Activated T-cell treated with anti-CD3 and anti-CD28 coated beads, Interleukin-2, amount 50 U/mL, for 72 hours (primary cell): ENCODE measurements at regions not wholly inside any gene's neighbourhood (a gene's known extent, or its start where the extent isn't known, plus 50 kb on each side); places are given as distances from the start of the nearest gene placed in this dataset.

Experiments
- ATAC-seq, 2 donors: fragments of 150-1000 bp; cut with Tn5 transposase; replicated peaks in 1 of 2; 2 replicates each; pipeline ENCODE4 v1.10.0; 2021; ENCODE audit warnings: moderate library complexity in 2 of 2, mild to moderate bottlenecking in 1 of 2
- DNase-seq, 2 donors: peaks; one replicate each; pipeline ENCODE4 v3.0.0; 2021 to 2022; ENCODE audit warnings: mixed read lengths in 1 of 2
- H3K27ac Mint-ChIP-seq: one replicate; pipeline ENCODE4 v1.8.0; 2022; ENCODE audit warnings: mild to moderate bottlenecking, moderate library complexity, mixed read lengths
- H3K27me3 Mint-ChIP-seq: one replicate; pipeline ENCODE4 v1.8.0; 2022; ENCODE audit warnings: low read depth, mixed read lengths
- H3K36me3 Mint-ChIP-seq, 2 donors: one replicate each; pipeline ENCODE4 v1.8.0; 2022; ENCODE audit warnings: mixed read lengths in 2 of 2, mild to moderate bottlenecking in 1 of 2; ENCODE audit not compliant: insufficient read depth in 2 of 2
- H3K4me1 Mint-ChIP-seq: one replicate; pipeline ENCODE4 v1.8.0; 2022; ENCODE audit warnings: low read depth, mixed read lengths
- H3K4me3 Mint-ChIP-seq, 2 donors: one replicate each; pipeline ENCODE4 v1.8.0; 2022; ENCODE audit warnings: mild to moderate bottlenecking in 2 of 2, mixed read lengths in 2 of 2, moderate library complexity in 2 of 2
- H3K9me3 Mint-ChIP-seq, 2 donors: one replicate each; pipeline ENCODE4 v1.8.0; 2022; ENCODE audit warnings: mixed read lengths in 2 of 2

GRCh38 chr2:184004289-184004947 is 593.9 kb upstream of the ZNF804A start:
- H3K36me3 Mint-ChIP-seq, result no peaks in the 10 kb centered on the region
- no peak overlapping the region for H3K4me3 Mint-ChIP-seq
- no peaks in the 10 kb centered on the region for H3K27me3 Mint-ChIP-seq
- no peak for ATAC-seq
- H3K27ac Mint-ChIP-seq, result no peak overlapping the region
- no peak for DNase-seq
- no peaks in the 10 kb centered on the region for H3K4me1 Mint-ChIP-seq
- peaks cover 2 to 3% of the 10 kb centered on the region in 2 donors for H3K9me3 Mint-ChIP-seq

GRCh38 chr2:184004948-184005672 is 593.2 kb upstream of the ZNF804A start:
- no peak for ATAC-seq
- H3K36me3 Mint-ChIP-seq, result no peaks in the 10 kb centered on the region
- H3K4me1 Mint-ChIP-seq, result no peaks in the 10 kb centered on the region
- no peak overlapping the region for H3K4me3 Mint-ChIP-seq
- H3K27ac Mint-ChIP-seq, result no peak overlapping the region
- peaks cover 2 to 3% of the 10 kb centered on the region in 2 donors for H3K9me3 Mint-ChIP-seq
- H3K27me3 Mint-ChIP-seq, result no peaks in the 10 kb centered on the region
- DNase-seq, result no peak

GRCh38 chr2:184006998-184007397 is 591.3 kb upstream of the ZNF804A start:
- DNase-seq, result no peak
- no peak for ATAC-seq
- peaks cover 0 to 4% of the 10 kb centered on the region in 2 donors for H3K9me3 Mint-ChIP-seq
- no peak overlapping the region for H3K4me3 Mint-ChIP-seq
- no peaks in the 10 kb centered on the region for H3K36me3 Mint-ChIP-seq
- no peaks in the 10 kb centered on the region for H3K4me1 Mint-ChIP-seq
- H3K27me3 Mint-ChIP-seq, result no peaks in the 10 kb centered on the region
- H3K27ac Mint-ChIP-seq, result no peak overlapping the region

- no peak for DNase-seq
- Mint-ChIP-seq H3K9me3 (peaks cover 5 to 7% of the 10 kb centered on the region in 2 donors), H3K4me1 (no peaks in the 10 kb centered on the region), H3K27ac (no peak overlapping the region), H3K27me3 (no peaks in the 10 kb centered on the region), H3K4me3 (no peak overlapping the region), H3K36me3 (peaks cover 0 to 2% of the 10 kb centered on the region in 2 donors)
- no peak for ATAC-seq
Measured at GRCh38 chr2:184026961-184027360, 571.4 kb upstream of the ZNF804A start.

- Mint-ChIP-seq H3K36me3 (no peaks in the 10 kb centered on the region), H3K9me3 (peaks cover 0 to 1% of the 10 kb centered on the region in 2 donors), H3K4me1 (no peaks in the 10 kb centered on the region), H3K27ac (no peak overlapping the region), H3K27me3 (no peaks in the 10 kb centered on the region), H3K4me3 (no peak overlapping the region)
- ATAC-seq (no peak), DNase-seq (no peak)
Measured at GRCh38 chr2:184030245-184030644, 568.1 kb upstream of the ZNF804A start.

- H3K4me3 Mint-ChIP-seq, result no peak overlapping the region
- no peaks in the 10 kb centered on the region for H3K27me3 Mint-ChIP-seq
- no peaks in the 10 kb centered on the region for H3K4me1 Mint-ChIP-seq
- H3K27ac Mint-ChIP-seq, result no peak overlapping the region
- ATAC-seq, result no peak
- peaks cover 0 to 3% of the 10 kb centered on the region in 2 donors for H3K9me3 Mint-ChIP-seq
- no peaks in the 10 kb centered on the region for H3K36me3 Mint-ChIP-seq
- no peak for DNase-seq
Measured at GRCh38 chr2:184030989-184031388, 567.3 kb upstream of the ZNF804A start.

- no peak overlapping the region for H3K4me3 Mint-ChIP-seq
- no peaks in the 10 kb centered on the region for H3K4me1 Mint-ChIP-seq
Measured at GRCh38 chr2:184031402-184032147, 566.8 kb upstream of the ZNF804A start.

GRCh38 chr2:184032983-184033382 is 565.3 kb upstream of the ZNF804A start:
- H3K36me3 Mint-ChIP-seq, result no peaks in the 10 kb centered on the region
- H3K4me3 Mint-ChIP-seq, result no peak overlapping the region
- no peaks in the 10 kb centered on the region for H3K27me3 Mint-ChIP-seq
- ATAC-seq (no peak), DNase-seq (no peak)
- H3K4me1 Mint-ChIP-seq, result no peaks in the 10 kb centered on the region
- no peak overlapping the region for H3K27ac Mint-ChIP-seq
- H3K9me3 Mint-ChIP-seq, result peaks cover 3% of the 10 kb centered on the region in 2 donors

More at GRCh38 chr2:184031402-184032147, 566.8 kb upstream of the ZNF804A start:
- ATAC-seq, result no peak
- H3K27me3 Mint-ChIP-seq, result no peaks in the 10 kb centered on the region
- no peaks in the 10 kb centered on the region for H3K36me3 Mint-ChIP-seq
- no peak overlapping the region for H3K27ac Mint-ChIP-seq
- peaks cover 0 to 3% of the 10 kb centered on the region in 2 donors for H3K9me3 Mint-ChIP-seq
- no peak for DNase-seq

- Mint-ChIP-seq H3K27ac (no peak overlapping the region), H3K36me3 (no peaks in the 10 kb centered on the region), H3K4me3 (no peak overlapping the region), H3K9me3 (peaks cover 3% of the 10 kb centered on the region in 2 donors), H3K4me1 (no peaks in the 10 kb centered on the region), H3K27me3 (no peaks in the 10 kb centered on the region)
- no peak for DNase-seq
- no peak for ATAC-seq
Measured at GRCh38 chr2:184037273-184037672, 561.1 kb upstream of the ZNF804A start.

- peaks cover 3% of the 10 kb centered on the region in 2 donors for H3K9me3 Mint-ChIP-seq
- no peaks in the 10 kb centered on the region for H3K4me1 Mint-ChIP-seq
- no peak overlapping the region for H3K27ac Mint-ChIP-seq
- DNase-seq (no peak), ATAC-seq (no peak)
- H3K36me3 Mint-ChIP-seq, result no peaks in the 10 kb centered on the region
- no peaks in the 10 kb centered on the region for H3K27me3 Mint-ChIP-seq
- H3K4me3 Mint-ChIP-seq, result no peak overlapping the region
Measured at GRCh38 chr2:184039493-184039892, 558.8 kb upstream of the ZNF804A start.

- ATAC-seq (no peak), DNase-seq (no peak)
- Mint-ChIP-seq H3K27ac (no peak overlapping the region), H3K4me3 (no peak overlapping the region), H3K36me3 (no peaks in the 10 kb centered on the region), H3K9me3 (peaks cover 2 to 3% of the 10 kb centered on the region in 2 donors), H3K4me1 (no peaks in the 10 kb centered on the region), H3K27me3 (no peaks in the 10 kb centered on the region)
Measured at GRCh38 chr2:184040230-184040629, 558.1 kb upstream of the ZNF804A start.

- Mint-ChIP-seq H3K4me1 (no peaks in the 10 kb centered on the region), H3K4me3 (no peak overlapping the region), H3K27me3 (no peaks in the 10 kb centered on the region), H3K9me3 (peaks cover 0 to 5% of the 10 kb centered on the region in 2 donors), H3K36me3 (no peaks in the 10 kb centered on the region), H3K27ac (no peak overlapping the region)
- DNase-seq (no peak), ATAC-seq (no peak)
Measured at GRCh38 chr2:184041077-184041476, 557.3 kb upstream of the ZNF804A start.

- Mint-ChIP-seq H3K27ac (no peak overlapping the region), H3K4me3 (no peak overlapping the region), H3K4me1 (no peaks in the 10 kb centered on the region), H3K27me3 (no peaks in the 10 kb centered on the region), H3K9me3 (peaks cover 0 to 4% of the 10 kb centered on the region in 2 donors), H3K36me3 (no peaks in the 10 kb centered on the region)
- no peak for ATAC-seq
- no peak for DNase-seq
Measured at GRCh38 chr2:184041777-184042176, 556.6 kb upstream of the ZNF804A start.
